D721Med (cell line): ENCODE measurements at regions not wholly inside any gene's neighbourhood (a gene's known extent, or its start where the extent isn't known, plus 50 kb on each side); places are given as distances from the start of the nearest gene placed in this dataset.

Experiments
- DNase-seq: peaks from one replicate; pipeline ENCODE4 v3.0.0; 2011; ENCODE audit warnings: low spot score; ENCODE audit not compliant: insufficient read length
- FAIRE-seq: peaks from 2 replicates; lab custom pipeline; 2011; peaks lifted over from hg19 to GRCh38; lab: Jason Lieb, UNC
- TF ChIP-seq, protein P1 (sequence below): IDR thresholded peaks from 2 replicates; pipeline ENCODE4 v1.5.1; 2012; ENCODE audit warnings: mild to moderate bottlenecking, control low read depth; ENCODE audit not compliant: insufficient read depth; ENCODE audit errors: missing control alignments

DNA sequence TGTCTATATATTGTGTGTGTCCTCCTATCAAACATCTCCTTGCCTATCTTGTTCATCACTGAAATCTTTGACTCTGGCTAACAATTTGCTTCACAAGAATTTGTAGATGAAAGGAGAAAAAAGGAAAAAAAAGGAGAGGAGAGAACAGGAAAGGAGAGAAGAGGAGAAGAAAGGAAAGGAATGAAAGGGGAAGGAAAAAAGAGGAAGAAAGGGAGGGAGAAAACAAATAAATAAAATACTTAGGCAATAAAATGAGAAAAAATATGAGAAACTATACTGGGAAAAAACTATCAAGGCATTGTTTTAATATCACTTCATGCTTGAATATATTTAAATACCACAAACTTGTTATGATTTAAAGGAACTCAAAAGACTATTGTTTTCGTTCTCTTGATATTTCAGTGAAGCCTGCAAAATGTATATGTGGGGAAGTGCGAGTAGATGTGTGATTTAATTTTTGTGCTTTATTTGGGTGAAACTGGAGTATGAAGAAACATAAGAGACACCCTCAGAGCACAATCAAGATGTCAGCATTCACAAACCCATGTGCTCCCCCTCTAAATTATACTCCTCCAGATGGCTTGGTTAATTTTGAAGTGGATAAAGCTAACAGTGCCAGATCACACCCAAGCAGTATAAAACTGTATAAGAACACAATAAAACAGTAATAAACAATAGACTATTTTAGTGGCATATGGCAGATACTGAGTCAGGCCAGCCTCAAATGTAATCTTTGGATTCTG lies 205.7 kb upstream of the SAMSN1 start:
- TF ChIP-seq, protein P1, sequence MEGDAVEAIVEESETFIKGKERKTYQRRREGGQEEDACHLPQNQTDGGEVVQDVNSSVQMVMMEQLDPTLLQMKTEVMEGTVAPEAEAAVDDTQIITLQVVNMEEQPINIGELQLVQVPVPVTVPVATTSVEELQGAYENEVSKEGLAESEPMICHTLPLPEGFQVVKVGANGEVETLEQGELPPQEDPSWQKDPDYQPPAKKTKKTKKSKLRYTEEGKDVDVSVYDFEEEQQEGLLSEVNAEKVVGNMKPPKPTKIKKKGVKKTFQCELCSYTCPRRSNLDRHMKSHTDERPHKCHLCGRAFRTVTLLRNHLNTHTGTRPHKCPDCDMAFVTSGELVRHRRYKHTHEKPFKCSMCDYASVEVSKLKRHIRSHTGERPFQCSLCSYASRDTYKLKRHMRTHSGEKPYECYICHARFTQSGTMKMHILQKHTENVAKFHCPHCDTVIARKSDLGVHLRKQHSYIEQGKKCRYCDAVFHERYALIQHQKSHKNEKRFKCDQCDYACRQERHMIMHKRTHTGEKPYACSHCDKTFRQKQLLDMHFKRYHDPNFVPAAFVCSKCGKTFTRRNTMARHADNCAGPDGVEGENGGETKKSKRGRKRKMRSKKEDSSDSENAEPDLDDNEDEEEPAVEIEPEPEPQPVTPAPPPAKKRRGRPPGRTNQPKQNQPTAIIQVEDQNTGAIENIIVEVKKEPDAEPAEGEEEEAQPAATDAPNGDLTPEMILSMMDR, result no peak
- DNase-seq (no peak), FAIRE-seq (no peak)

DNA sequence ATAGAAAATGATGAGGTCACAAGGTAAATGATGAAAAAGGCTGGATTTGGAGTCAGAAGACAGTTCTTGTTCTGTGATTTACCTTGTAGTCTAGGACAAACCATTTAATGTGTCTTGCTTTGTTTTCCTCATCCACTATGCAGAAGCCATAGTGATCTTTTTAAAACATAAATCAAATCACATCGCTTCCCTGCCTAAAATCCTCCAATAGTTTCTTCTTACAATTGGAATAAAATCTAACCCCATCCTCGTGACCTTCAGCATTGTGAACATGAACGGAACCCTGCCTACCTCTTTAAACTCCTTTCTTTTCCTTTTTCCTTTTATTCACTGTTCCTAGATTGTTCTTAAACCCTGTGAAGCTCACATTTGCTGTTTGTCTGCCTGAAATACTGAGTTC lies 204.9 kb upstream of the SAMSN1 start:
- TF ChIP-seq, protein P1, result no peak
- DNase-seq (no peak), FAIRE-seq (no peak)

DNA sequence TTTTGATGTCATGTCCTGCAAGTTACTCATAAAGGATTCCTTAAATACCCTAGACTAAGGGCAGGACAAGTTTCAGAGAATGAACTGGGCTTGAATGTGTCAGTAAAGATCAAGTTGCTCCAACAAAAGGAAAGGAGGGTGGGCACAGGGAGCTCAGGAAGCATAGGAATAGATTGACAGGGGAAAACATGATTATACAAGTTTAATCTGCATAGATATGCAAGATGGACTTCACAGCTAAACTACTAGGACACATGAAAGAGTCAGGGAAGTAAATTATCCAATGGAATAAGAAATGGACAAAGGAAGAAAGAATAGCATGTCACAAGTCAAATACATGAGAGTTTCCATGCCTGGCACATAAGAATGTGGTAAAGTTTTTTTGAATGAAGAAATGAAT lies 203.9 kb upstream of the SAMSN1 start:
- FAIRE-seq, result no peak
- no peak for DNase-seq
- TF ChIP-seq, protein P1, result no peak

DNA sequence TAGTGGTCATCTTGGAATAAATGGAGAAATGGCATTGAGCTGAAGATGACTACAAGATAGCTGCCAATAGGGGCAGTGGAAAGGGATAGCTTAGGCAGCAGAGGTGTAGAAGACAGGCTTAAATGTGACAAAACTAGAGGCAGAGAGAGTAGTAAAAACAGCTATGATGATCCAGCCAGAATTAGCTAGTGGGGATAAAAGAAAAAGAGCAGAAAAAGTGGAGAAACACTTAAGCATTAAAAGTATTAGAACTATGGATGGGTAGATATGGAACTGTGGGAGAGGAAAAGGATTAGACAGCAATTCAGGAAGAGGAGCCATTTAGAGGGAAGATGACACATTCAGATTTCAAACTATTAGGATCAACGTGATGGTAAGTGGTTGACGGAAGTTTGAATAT lies 202.5 kb upstream of the SAMSN1 start:
- DNase-seq, result no peak
- TF ChIP-seq, protein P1, result no peak
- no peak for FAIRE-seq

DNA sequence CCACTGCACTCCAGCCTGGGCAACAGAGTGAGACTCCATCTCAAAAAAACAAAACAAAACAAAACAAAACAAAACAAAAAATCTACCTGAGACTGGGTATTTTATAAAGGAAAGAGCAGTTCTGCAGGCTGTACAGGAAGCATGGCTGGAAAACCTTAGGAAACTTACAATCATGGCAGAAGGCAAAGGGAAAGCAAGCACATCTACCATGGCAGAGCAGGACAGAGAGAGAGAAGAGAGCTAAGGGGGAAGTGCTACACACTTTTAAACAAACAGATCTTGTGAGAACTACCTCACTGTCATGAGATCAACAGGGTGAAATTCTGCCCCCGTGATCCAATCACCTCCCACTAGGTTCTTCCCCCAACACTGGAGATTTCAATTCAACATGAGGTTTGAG lies 198.3 kb upstream of the SAMSN1 start:
- DNase-seq, result no peak
- FAIRE-seq, result no peak
- TF ChIP-seq, protein P1, result no peak

DNA sequence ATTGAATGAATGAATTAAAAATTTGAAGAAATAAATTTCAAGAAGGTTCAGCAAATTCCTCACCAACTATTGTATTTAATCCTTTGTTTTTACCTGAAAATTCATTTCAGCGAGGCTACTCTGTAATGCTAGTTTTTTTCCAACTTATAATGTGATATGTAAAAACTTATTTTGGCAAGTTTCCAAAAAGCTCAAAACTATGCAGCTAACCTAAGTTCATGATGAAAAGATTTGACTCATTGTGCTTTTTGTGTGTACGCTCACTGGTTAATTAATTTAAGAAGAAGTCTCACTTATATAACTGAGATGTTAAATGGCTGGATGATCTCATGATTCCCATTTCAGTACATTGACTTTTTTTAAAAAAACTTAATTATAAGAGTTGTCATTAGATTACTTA lies 196.0 kb upstream of the SAMSN1 start:
- FAIRE-seq (no peak), DNase-seq (no peak)
- TF ChIP-seq, protein P1, result no peak

DNA sequence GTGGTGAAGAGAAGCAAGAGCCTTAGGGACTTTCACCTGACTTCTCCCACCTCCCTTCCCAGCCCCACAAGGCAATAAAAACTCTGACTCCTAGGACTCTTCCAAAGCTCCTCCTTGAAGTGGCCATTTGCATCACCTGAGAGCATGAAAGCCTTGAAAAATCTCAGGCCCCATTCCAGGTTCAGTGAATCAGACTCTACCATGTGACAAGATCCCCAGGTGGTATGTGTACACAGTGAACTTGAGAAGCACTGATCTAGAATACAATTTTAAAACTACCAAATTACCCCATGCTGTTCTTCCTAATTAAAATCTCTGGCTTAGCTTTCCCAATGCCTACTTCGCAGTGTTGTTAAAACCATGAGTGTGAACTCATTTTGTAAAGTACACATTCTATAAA lies 195.1 kb upstream of the SAMSN1 start:
- no peak for DNase-seq
- TF ChIP-seq, protein P1, result no peak

More for the DNA sequence above, 195.1 kb upstream of the SAMSN1 start:
- no peak for FAIRE-seq
